Endothelial cell of hepatic sinusoid (primary cell): ENCODE measurements at regions not wholly inside any gene's neighbourhood (a gene's known extent, or its start where the extent isn't known, plus 50 kb on each side); places are given as distances from the start of the nearest gene placed in this dataset.
"Not testable (repeated sequence)": the region's sequence is repeated elsewhere in the genome, so short reads cannot be mapped to it uniquely, and the experiment has no call there.

ENCODE experiments used
- in situ Hi-C: cut with HindIII; loops from 2 replicates; pipeline ENCODE4 v1.10.0; 2017; ENCODE audit warnings: low sequenced_read_pairs

DNA sequence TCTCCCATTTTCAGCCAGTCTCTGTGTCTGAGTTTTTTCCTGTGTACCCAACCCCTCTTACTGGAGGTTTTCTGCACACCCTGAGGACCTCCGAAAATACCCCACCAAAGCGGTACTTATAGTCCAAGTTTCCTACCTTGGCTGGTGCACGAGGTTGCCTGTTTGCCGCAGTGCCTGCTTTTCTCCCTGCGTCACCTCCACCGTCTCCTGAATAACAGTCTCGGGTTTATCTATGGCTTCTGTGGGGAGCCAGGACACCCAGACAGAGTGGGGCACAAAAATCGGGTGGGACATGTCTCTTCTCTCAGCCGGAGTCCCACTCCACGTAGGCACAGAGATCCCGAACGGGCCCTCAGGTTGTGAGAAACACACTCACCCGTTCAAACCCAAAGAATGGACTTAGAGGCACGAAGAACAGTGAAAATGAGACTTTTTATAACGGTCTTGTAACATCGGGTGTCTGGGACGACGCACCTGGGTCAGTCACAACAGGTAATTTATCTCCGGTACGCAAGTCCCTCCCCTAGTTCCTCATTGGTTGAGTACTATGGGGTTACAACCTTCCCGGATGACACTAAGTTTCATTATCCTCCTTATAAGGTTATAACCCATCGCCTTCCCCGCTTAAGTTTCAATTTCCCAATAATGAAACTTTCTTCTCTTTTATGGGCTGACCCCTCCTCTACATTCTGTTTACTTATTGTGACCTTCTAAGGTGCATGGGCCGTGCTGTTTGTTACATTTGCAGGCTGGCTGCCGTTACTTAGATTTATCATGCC, 970.2 kb upstream of the COX7C start:
- in situ Hi-C loops, result no loop called here

DNA sequence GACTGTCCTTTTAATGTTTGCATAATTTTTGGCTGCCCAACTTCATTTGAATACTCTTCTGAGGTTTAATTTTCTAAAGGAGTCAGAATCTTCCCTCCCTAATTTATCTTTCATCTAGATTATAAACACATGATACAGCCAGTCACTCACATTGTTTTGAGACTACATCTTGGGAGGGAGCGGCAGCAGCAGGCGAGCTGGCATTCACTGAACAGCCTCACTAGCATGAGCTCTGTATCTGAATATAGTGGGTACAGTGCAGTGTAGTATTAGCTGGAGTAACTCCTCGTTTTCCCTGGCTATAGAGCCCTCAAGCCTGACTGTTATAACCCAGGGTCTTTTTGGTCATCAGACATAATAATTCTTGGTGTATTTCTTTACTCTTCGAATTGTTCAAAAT, 969.2 kb upstream of the COX7C start:
- in situ Hi-C loops, result no loop called here

DNA sequence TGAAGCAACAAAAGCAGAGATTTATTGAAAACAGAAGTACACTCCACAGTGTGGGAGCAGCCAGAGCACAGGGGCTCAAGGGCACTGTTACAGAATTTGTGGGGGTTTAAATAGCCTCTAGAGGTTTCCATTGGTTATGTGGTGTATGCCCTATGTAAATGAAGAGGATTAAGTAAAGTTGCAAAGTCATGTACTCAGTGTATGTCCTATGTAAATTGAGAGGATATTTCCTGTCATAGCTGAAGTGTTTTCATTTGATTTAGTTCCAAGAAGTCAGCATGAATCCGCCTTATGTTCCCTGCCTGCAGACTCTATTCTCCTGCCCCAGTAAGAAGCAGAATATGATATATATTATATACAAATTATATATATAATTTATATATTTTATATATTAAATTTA, 966.0 kb upstream of the COX7C start:
- in situ Hi-C loops, result no loop called here

DNA sequence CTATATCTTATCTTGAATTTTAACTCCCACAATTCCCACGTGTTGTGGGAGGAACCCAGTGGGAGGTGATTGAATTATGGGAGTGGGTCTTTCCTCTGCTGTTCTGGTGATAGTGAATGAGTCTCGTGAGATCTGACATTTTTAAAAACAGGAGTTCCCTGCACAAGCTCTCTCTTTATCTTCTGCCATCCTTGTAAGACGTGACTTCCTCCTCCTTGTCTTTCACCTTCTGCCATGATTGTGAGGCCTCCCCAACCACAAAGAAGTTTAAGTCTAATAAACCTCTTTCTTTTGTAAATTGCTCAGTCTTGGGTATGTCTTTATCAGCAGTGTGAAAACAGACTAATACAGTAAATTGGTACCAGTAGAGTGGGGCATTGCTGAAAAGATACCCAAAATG, 963.6 kb upstream of the COX7C start:
- in situ Hi-C loops, result not testable (repeated sequence)

DNA sequence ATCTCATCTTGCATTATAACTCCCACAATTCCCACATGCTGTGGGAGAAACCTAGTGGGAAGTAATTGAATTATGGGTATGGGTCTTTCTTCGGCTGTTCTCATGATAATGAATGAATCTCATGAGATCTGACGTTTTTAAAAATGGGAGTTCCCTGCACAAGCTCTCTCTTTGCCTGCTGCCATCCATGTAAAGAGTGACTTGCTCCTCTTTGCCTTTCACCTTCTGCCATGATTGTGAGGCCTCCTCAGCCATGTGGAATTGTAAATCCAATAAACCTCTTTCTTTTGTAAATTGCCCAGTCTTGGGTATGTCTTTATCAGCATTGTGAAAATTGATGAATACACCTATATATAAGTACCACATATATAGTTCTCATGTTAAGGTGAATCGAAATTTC, 961.7 kb upstream of the COX7C start:
- in situ Hi-C loops, result no loop called here

DNA sequence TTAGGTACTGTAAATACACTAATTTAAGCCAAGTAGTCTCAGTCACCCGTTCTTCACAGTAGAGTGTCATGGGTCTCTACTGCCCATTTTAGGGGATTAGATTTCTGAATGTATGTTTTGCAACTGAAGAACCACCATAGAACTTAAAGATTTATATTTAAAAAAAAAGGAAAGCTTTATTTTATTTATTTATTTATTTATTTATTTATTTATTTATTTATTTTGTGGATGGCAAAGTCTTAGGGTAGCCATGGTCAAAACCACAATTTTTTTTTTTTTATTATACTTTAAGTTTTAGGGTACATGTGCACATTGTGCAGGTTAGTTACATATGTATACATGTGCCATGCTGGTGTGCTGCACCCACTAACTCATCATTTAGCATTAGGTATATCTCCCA, 960.4 kb upstream of the COX7C start:
- in situ Hi-C loops, result not testable (repeated sequence)

DNA sequence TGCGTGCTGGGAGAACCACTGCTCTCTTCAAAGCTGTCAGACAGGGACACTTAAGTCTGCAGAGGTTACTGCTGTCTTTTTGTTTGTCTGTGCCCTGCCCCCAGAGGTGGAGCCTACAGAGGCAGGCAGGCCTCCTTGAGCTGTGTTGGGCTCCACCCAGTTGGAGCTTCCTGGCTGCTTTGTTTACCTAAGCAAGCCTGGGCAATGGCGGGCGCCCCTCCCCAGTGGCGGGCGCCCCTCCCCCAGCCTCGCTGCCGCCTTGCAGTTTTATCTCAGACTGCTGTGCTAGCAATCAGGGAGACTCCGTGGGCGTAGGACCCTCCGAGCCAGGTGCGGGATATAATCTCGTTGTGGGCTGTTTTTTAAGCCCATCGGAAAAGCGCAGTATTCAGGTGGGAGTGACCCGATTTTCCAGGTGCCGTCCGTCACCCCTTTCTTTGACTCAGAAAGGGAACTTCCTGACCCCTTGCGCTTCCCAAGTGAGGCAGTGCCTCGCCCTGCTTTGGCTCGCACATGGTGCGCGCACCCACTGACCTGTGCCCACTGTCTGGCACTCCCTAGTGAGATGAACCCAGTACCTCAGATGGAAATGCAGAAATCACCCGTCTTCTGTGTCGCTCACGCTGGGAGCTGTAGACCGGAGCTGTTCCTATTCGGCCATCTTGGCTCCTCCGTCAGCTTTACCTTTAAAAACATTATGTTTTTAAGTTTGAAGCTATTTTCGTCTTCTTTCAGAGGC, 954.6 kb upstream of the COX7C start:
- in situ Hi-C loops, result not testable (repeated sequence)

DNA sequence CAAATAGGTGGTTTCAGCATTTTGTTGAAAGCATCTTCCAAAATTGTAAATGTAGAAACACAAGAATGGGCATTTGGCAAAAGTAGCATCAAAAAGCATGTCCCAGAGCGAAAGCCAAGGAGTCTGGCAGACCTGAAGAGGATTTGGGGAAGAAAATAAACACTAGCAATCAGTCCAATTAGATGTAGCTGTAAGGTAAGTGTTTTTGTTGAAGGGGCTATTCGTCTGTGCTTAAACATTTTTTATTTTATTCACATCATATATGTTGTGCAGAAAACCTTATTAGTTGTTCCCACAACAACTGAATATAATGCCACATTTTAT, 954.1 kb upstream of the COX7C start:
- in situ Hi-C loops, result no loop called here

DNA sequence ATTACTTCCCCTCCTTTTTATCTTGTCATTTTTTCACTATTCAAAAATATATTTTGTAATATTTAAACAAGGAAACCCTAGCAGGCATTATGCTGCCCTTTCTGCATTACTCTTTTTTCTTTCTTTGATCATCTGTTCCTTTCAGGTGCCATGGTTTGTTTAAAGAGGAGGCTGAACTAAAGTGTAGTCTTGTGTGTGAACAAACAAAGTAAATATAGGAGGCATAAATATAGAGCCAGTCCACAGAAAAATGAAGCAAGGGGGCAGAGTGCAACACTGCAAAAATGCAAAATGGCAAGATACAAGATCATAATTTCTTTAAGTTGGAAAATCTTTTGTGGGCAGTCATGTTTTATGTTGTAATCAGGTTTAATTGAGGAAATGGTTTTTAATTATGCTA, 947.3 kb upstream of the COX7C start:
- in situ Hi-C loops, result no loop called here

DNA sequence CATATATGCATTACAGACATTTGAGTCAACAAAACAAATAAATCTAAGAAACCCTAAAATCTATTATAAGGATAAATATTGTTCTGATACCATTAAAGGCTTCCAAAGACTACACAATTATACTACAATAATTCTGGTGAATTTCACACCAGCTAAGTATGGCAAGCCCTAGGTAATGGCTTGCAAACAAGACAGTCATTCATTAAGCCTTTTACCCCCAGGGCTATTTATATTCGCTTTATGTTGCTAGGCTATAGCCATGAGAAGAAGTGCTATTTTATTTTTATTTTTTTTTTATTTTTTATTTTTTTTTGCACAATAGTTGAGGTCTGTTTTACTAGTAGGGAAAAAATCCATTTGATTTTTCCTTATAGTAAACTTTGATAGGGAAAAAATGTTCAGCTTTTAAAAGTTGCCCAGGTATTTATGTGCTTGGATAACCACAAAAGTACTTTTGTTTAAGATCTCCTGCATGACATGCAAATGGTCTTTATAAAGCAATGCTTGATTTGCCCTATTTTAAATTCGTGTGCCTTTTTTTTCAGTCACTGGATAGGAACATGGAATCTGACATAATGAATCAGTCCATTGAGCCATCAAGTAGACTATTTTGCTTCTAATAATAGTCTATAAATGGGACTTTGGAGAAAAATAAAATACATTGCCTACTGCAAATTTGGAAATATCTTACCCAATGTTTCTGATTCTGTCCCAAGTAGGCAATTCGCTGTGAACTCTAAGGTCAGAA, 946.3 kb upstream of the COX7C start:
- in situ Hi-C loops, result no loop called here

DNA sequence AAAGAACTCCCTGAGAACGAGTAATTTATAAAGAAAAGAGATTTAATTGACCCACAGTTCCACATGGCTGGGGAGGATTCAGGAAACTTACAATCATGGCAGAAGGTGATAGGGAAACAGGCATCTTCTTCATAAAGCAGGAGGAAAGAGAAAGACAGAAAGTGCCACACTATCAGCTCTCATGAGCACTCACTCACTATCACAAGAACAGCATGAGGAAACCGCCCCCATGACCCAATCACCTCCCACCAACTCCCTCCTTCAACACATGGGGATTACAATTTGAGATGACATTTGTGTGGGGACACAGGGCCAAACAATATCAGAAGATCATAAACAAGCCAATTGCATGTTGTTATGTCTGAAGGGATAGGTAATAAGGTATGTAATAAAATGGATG, 935.9 kb upstream of the COX7C start:
- in situ Hi-C loops, result no loop called here

DNA sequence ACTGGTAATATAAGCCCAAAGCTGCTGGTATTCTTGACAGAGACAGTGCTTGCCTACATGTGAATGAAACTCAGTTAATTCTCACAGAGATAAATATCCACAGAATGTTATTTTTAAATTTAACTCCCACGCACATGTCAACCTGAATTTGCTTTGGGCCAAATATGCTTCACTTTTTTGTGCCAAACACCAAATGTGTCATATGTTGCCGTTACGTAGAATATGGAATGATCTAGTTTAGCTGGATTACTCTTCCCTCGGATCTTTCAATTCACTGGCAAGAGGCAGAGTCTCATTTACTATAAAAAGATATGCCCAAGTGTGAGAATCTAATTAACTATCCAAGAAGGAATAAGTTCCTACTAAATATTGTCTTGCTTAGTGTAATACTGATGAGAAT, 933.4 kb upstream of the COX7C start:
- in situ Hi-C loops, result no loop called here

DNA sequence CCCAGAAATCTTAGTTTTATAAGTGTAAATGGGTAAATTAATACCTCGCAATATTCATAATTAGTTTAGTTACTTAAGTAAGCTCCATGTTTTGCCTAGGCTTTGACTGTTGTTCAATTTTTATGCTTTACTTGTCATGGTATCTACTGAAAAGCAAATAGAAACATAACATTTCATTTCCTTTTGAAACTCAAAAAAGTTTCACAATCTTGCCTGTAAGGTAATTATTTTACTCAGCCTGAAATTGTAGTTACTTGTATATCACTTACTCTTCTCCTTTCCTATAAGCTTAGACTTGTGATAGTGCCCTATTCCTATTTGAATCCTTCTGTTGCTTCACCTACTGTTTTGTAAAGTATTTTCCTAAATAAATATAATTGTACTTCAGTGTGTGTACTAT, 914.4 kb upstream of the COX7C start:
- in situ Hi-C loops, result no loop called here

DNA sequence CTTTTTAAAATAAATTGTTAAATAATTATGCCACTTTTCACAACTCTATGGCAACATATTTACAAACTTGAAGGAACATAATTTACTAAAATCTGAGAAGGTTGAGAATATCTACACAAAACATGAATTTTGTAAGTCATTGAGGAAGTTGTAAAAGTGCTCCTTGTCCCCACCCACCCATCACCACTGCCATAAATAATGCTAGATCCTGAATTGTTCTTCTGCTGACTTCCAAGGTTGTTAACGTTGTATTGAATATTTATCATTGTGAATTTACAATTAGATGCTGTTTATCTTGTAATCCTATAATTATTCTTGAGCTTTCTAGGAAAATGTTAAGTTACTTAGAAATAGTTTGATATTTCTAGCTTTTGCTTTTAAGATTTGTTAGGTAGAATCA, 908.0 kb upstream of the COX7C start:
- in situ Hi-C loops, result no loop called here

DNA sequence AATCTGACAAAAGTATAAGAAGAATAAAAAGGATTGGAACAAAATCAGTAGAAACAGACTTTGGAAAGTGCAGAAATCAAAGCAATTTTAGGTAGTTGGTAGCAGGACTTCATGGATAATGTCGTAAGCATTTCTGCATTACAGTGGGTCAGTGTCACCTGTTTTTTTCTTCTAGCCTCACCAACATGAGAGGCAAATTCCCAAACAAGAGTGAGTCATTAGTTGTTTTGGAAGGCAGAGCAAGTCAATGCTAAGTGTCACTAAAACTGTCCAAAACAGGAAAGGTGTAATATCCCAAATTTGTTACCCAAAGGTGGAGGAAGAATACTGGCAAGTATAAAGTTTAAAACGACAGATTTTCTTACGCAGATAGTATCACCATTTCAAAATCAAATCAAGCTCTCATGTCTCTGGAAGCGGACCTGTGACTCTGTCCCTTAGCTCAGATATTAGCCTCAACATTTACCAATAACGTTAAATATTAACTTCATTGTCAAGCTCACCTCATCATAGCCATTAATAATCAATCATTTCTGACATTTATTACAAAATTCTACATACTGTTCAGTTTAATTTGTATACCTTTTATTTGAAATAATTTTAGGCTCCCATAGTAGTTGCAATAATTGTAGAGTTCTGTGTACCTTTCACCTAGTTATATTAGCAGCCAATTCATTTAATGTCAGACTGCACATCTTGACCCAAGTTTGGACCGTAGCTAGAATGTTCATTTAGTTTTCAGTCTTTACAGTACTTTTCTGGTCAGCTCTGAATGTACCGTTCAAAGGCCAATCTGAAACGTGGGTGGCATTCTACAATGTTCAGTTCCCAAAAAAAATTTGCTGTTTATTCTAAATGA, 901.2 kb upstream of the COX7C start:
- in situ Hi-C loops, result no loop called here

DNA sequence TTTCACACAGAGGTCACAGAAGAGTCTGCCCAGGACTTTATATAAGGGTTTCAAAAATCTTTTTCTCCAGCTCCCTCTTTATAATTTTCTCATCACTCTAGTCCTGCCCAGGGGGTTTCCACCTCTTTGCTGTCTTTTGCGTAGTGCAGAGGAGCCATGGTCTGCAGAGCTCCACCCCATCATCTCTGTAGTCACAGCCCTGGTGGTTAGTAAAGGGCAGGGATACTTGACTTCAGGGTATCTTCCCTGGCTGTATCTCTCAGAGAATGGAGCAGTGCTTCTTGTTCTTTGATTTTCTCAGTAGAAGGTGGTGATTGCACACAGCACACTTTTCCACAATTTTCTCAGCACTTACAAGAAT, 900.6 kb upstream of the COX7C start:
- in situ Hi-C loops, result no loop called here

DNA sequence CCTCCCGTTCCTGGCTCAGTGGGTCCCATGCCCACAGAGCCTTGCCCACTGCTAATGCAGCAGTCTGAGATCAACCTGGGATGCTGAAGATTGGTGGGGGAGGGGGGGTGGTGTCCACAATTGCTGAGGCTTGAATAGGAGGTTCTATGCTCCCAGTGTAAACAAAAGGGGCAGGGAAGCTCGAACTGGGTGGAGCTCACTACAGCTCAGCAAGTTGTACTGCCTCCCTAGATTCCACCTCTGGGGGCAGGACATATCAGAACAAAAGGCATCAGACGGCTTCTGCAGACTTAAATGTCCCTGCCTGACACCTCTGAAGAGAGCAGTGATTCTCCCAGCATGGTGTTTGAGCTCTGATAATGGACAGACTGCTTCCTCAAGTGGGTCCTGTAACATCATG, 885.6 kb upstream of the COX7C start:
- in situ Hi-C loops, result no loop called here

DNA sequence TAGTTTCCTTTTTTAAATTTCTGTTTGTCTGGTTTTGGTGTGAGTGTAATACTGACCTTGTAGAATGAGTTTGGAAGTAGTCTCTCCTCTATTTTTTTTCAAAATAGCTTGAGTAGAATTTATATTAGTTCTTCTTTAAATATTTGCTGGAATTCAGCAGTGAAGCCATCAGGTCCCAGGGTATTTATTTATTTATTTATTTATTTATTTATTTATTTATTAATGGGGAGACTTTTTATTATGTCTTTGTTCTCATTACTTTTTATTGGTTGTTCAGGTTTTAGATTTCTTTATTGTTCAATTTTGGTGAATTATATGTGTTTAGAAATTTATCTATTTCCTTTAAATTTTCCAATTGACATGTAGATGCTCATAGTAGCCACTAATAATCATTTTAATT, 875.8 kb upstream of the COX7C start:
- in situ Hi-C loops, result no loop called here

DNA sequence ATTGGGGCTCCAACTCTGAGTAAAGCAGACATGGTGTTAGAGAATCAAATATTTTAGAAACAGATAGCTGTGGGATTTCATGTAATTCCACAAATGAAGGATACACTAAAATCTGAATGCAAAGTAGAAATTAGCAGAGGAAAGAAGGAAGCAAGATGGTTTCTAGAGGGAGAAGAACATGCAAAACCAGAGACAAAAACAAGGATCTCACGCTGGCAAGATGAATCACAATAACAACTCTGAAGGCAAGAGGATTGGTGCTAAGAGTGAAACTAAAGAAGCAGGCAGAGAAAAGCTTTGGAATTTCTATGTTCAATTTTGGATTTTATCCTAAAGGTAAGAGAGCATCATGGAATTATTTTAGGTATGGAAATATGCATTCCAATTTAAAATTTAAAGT, 857.2 kb upstream of the COX7C start:
- in situ Hi-C loops, result no loop called here

DNA sequence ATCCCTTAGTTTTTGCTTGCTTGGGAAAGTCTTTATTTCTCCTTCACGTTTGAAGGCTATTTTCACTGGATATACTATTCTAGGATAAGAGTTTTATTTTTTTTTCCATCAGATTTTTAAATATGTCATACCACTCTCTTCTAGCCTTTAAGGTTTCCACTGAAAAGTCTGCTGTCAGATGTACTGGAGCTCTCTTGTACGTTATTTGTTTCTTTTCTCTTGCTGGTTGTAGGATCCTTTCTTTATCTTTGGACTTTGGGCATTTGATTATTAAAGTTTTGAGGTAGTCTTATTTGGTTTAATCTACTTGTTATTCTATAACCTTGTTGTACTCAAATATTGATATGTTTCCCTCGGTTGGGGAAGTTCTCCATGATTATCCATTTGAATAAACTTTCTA, 848.4 kb upstream of the COX7C start:
- in situ Hi-C loops, result no loop called here

DNA sequence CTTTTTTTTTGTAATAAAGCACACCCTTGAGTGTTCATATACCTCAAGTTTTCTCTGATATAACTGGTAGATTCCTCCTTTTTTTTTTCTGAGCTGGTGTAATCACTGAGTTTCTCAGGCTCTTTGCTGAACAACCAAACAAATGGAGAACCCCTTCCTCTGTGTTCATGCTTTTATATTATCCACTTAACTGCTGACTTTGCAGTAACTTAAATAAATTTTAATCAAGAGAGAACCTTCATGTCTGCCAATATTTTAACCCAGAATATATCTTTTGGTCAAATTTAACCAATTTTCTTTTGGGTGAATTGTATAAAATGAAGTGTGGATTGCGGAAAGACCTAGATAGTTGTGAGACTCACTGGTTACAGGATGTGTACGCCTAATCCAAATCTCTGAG, 833.0 kb upstream of the COX7C start:
- in situ Hi-C loops, result no loop called here
